Astrocyte (in vitro differentiated cells and primary cell): ENCODE measurements at regions not wholly inside any gene's neighbourhood (a gene's known extent, or its start where the extent isn't known, plus 50 kb on each side); places are given as distances from the start of the nearest gene placed in this dataset.

Experiments
- DNase-seq: peaks from one replicate; pipeline ENCODE4 v3.0.0-alpha.2; 2010; ENCODE audit warnings: low read depth
- FAIRE-seq: peaks from 2 replicates; lab custom pipeline; 2011; peaks lifted over from hg19 to GRCh38; lab: Jason Lieb, UNC
- H2AFZ ChIP-seq: 2 replicates; pipeline ENCODE4 v1.6.0; 2012; ENCODE audit warnings: low read depth, low read length, inconsistent platforms
- H3K27ac ChIP-seq: 2 replicates; pipeline ENCODE4 v1.5.1; 2011; ENCODE audit warnings: low read depth, low read length, inconsistent platforms
- H3K27me3 ChIP-seq: 2 replicates; pipeline ENCODE4 v1.6.0; 2011; ENCODE audit warnings: low read length, inconsistent platforms; ENCODE audit not compliant: insufficient read depth
- H3K36me3 ChIP-seq: 2 replicates; pipeline ENCODE4 v1.5.1; 2011; ENCODE audit warnings: low read length, inconsistent platforms; ENCODE audit not compliant: insufficient read depth
- H3K4me1 ChIP-seq: 2 replicates; pipeline ENCODE4 v1.5.1; 2011; ENCODE audit warnings: low read length, inconsistent platforms; ENCODE audit not compliant: insufficient read depth
- H3K4me2 ChIP-seq: 2 replicates; pipeline ENCODE4 v1.6.0; 2012; ENCODE audit warnings: low read length, inconsistent platforms
- H3K4me3 ChIP-seq: 2 replicates; pipeline ENCODE4 v1.5.1; 2011; ENCODE audit warnings: low read depth, mild to moderate bottlenecking, low read length, inconsistent platforms; ENCODE audit not compliant: insufficient read depth
- H3K79me2 ChIP-seq: 2 replicates; pipeline ENCODE4 v1.6.0; 2012; ENCODE audit warnings: mild to moderate bottlenecking, low read length, inconsistent platforms; ENCODE audit not compliant: insufficient read depth
- H3K9ac ChIP-seq: 2 replicates; pipeline ENCODE4 v1.6.0; 2012; ENCODE audit warnings: mild to moderate bottlenecking, low read length, inconsistent platforms
- H3K9me3 ChIP-seq: 2 replicates; pipeline ENCODE4 v1.5.1; 2012; ENCODE audit warnings: low read depth, mild to moderate bottlenecking, low read length, inconsistent platforms; ENCODE audit not compliant: insufficient read depth
- H4K20me1 ChIP-seq: 2 replicates; pipeline ENCODE4 v1.6.0; 2012; ENCODE audit warnings: low read length, inconsistent platforms; ENCODE audit not compliant: insufficient read depth
- H3K27ac Mint-ChIP-seq: one replicate; pipeline ENCODE4 v1.8.0; 2021; ENCODE audit warnings: mild to moderate bottlenecking, mixed read lengths; ENCODE audit not compliant: unreplicated experiment
- H3K27me3 Mint-ChIP-seq: one replicate; pipeline ENCODE4 v1.8.0; 2021; ENCODE audit warnings: low read depth, mixed read lengths; ENCODE audit not compliant: unreplicated experiment
- H3K36me3 Mint-ChIP-seq: one replicate; pipeline ENCODE4 v1.8.0; 2021; ENCODE audit warnings: low read depth, mixed read lengths; ENCODE audit not compliant: unreplicated experiment
- H3K4me1 Mint-ChIP-seq: one replicate; pipeline ENCODE4 v1.8.0; 2021; ENCODE audit warnings: low read depth, mixed read lengths; ENCODE audit not compliant: unreplicated experiment
- H3K4me3 Mint-ChIP-seq: one replicate; pipeline ENCODE4 v1.8.0; 2021; ENCODE audit warnings: mild to moderate bottlenecking, moderate library complexity, mixed read lengths; ENCODE audit not compliant: unreplicated experiment
- H3K9me3 Mint-ChIP-seq: one replicate; pipeline ENCODE4 v1.8.0; 2021; ENCODE audit warnings: mild to moderate bottlenecking, mixed read lengths; ENCODE audit not compliant: unreplicated experiment
- EZH2 ChIP-seq: IDR thresholded peaks from 2 replicates; pipeline ENCODE4 v1.6.1; 2012; ENCODE audit warnings: mild to moderate bottlenecking, low read length, inconsistent platforms; ENCODE audit not compliant: insufficient read depth
- TF ChIP-seq, protein P1 (sequence below): IDR thresholded peaks from 2 replicates; pipeline ENCODE4 v1.5.1; 2011; ENCODE audit warnings: low read depth, mild to moderate bottlenecking, inconsistent platforms, low read length, moderate library complexity; ENCODE audit not compliant: insufficient read depth

DNA sequence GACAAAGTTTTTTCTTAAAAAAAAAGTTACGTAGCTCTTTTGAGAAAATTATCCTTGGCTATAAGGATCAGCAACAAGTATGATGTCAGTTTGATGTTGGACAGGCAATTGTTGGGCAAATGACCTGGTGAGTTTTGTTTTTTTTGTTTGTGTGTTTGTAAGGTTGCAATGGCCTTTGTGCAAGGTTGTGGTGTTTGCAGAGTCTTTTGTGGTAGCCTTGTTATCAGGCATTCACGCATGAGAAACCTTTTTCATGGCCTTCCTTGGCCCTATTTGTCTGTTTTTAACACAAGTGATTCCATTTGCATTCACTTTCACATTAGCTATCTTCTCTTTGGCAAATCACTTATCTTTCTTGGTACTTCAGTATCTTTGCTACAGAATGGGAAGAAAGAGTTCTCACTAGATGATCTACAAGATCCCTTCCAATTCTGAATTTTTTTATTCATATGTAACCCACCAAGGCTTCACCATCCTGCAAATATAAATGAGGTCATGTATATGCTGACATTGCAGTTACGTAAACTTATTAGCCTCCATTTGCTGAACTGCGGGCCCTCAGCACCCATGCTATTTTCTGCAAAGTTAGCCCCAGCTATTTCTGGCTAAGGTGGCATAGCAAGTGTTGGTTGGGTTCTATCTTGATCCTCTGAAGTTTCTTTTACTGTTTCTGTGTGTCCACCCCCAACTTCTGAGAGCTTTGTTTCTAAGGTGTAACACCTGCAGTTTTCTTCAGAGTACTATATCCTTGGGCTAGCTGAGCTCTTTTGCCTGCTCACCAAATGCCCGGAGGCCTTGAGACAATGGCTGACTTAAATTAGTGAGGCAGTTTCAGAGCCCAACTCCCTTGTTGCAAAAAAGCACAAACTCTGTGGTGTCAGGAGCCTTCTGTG lies 667.1 kb downstream of the IRS1 start:
- FAIRE-seq (no peak), DNase-seq (no peak)
- Mint-ChIP-seq H3K4me3 (no peak overlapping the region), H3K9me3 (no peaks in the 10 kb centered on the region), H3K36me3 (no peaks in the 10 kb centered on the region), H3K27me3 (no peaks in the 10 kb centered on the region), H3K27ac (no peak overlapping the region), H3K4me1 (peaks cover 10% of the 10 kb centered on the region)
- Histone ChIP-seq H3K9ac (no peak overlapping the region), H3K4me3 (no peak overlapping the region), H3K4me1 (no peaks in the 10 kb centered on the region), H3K27ac (no peak overlapping the region), H3K27me3 (no peaks in the 10 kb centered on the region), H3K4me2 (no peak overlapping the region), H2AFZ (no peak overlapping the region), H3K36me3 (no peaks in the 10 kb centered on the region), H4K20me1 (no peaks in the 10 kb centered on the region), H3K79me2 (no peaks in the 10 kb centered on the region), H3K9me3 (no peaks in the 10 kb centered on the region)
- TF ChIP-seq, protein P1, sequence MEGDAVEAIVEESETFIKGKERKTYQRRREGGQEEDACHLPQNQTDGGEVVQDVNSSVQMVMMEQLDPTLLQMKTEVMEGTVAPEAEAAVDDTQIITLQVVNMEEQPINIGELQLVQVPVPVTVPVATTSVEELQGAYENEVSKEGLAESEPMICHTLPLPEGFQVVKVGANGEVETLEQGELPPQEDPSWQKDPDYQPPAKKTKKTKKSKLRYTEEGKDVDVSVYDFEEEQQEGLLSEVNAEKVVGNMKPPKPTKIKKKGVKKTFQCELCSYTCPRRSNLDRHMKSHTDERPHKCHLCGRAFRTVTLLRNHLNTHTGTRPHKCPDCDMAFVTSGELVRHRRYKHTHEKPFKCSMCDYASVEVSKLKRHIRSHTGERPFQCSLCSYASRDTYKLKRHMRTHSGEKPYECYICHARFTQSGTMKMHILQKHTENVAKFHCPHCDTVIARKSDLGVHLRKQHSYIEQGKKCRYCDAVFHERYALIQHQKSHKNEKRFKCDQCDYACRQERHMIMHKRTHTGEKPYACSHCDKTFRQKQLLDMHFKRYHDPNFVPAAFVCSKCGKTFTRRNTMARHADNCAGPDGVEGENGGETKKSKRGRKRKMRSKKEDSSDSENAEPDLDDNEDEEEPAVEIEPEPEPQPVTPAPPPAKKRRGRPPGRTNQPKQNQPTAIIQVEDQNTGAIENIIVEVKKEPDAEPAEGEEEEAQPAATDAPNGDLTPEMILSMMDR = no peak
- no peak for TF ChIP-seq EZH2

DNA sequence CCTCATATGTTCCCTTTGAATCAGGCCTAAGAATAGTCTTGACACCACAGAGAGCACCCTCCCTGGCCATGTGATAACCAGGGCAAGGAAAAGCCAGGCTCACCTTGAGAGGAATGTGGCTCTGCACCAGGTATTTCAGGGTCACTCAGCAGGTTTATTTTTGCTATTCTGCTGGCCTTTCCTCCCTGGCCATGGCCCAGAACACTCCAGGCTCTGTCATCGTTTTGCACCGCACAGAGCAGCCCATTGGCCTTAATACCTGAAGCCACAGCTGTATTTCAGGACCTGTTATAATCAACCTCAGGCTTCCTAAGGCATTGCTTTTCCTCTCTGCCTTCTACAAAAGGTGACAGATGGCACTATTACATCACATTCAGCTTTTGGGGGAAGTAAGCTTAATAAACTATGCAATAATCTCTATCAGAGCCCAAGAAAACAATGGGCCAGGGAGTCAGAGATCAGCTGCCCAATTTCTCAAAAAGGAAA lies 668.3 kb downstream of the IRS1 start:
- Histone ChIP-seq H4K20me1 (no peaks in the 10 kb centered on the region), H3K4me1 (no peaks in the 10 kb centered on the region), H3K36me3 (no peaks in the 10 kb centered on the region), H3K27ac (no peak overlapping the region), H3K79me2 (no peaks in the 10 kb centered on the region), H3K9me3 (no peaks in the 10 kb centered on the region), H3K4me2 (no peak overlapping the region), H3K9ac (no peak overlapping the region), H3K27me3 (no peaks in the 10 kb centered on the region), H3K4me3 (no peak overlapping the region), H2AFZ (no peak overlapping the region)
- FAIRE-seq = no peak
- peaks cover 4% of the 10 kb centered on the region for H3K4me1 Mint-ChIP-seq
- no peak overlapping the region for H3K27ac Mint-ChIP-seq
- TF ChIP-seq, protein P1 = no peak
- no peak for TF ChIP-seq EZH2
- DNase-seq = no peak
- no peaks in the 10 kb centered on the region for H3K9me3 Mint-ChIP-seq
- H3K36me3 Mint-ChIP-seq = no peaks in the 10 kb centered on the region
- H3K4me3 Mint-ChIP-seq = no peak overlapping the region
- H3K27me3 Mint-ChIP-seq = no peaks in the 10 kb centered on the region

DNA sequence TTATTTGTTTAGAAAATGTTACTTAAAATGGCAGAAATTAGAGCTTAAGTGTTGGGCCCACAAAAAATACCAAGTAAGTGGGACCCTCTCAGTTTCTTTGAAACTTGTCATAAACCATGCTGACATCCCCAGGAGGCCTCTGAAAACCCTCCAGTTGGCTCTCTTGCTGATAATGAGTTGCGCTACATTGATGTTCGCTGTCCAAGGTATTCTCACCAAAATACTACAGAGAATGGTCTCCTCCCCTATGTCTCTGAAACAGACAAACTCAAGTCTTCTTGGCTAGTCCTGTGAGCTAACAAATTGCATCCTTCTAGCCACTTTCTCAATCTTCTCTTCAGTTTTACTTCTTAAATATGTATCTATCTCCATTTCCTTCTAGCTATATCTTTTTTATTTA lies 669.4 kb downstream of the IRS1 start:
- DNase-seq (peak; percentile 21), FAIRE-seq (no peak)
- no peak for TF ChIP-seq EZH2
- TF ChIP-seq, protein P1 = no peak
- Histone ChIP-seq H3K4me3 (no peak overlapping the region), H3K79me2 (no peaks in the 10 kb centered on the region), H3K36me3 (no peaks in the 10 kb centered on the region), H3K27me3 (no peaks in the 10 kb centered on the region), H3K4me1 (no peaks in the 10 kb centered on the region), H3K27ac (no peak overlapping the region), H4K20me1 (no peaks in the 10 kb centered on the region), H2AFZ (no peak overlapping the region), H3K4me2 (no peak overlapping the region), H3K9ac (no peak overlapping the region), H3K9me3 (no peaks in the 10 kb centered on the region)
- Mint-ChIP-seq H3K27ac (no peak overlapping the region), H3K27me3 (no peaks in the 10 kb centered on the region), H3K9me3 (no peaks in the 10 kb centered on the region), H3K36me3 (no peaks in the 10 kb centered on the region), H3K4me1 (peaks cover 5% of the 10 kb centered on the region), H3K4me3 (no peak overlapping the region)
